ENCODE measurements at regions not wholly inside any gene's neighbourhood (a gene's known extent, or its start where the extent isn't known, plus 50 kb on each side); places are given as distances from the start of the nearest gene placed in this dataset.

- Histone ChIP-seq H2AFZ (ENCODE audit: low read depth, low read length, poor library complexity, severe bottlenecking) (no peak overlapping the region), H3K9me3 (ENCODE audit: control insufficient read depth in 1 of 2, insufficient read depth in 1 of 2, low read depth in 1 of 2, low read length in 2 of 2) (no peaks in the 10 kb centered on the region), H3K9ac (ENCODE audit: low read length) (no peak overlapping the region), H4K20me1 (ENCODE audit: insufficient read depth) (no peaks in the 10 kb centered on the region), H3K27ac (ENCODE audit: low read depth, low read length) (no peak overlapping the region), H3K4me1 (ENCODE audit: control insufficient read depth in 1 of 2, insufficient read depth in 2 of 2, low read length in 2 of 2) (no peaks in the 10 kb centered on the region), H3K27me3 (ENCODE audit: insufficient read depth, low read length) (no peaks in the 10 kb centered on the region), H3K79me2 (ENCODE audit: insufficient read depth, low read length) (no peaks in the 10 kb centered on the region), H3K9me2 (ENCODE audit: insufficient read depth) (no peaks in the 10 kb centered on the region), H3K4me2 (ENCODE audit: low read length) (no peak overlapping the region), H3K36me3 (ENCODE audit: control insufficient read depth in 1 of 2, insufficient read depth in 2 of 2, low read length in 2 of 2) (no peaks in the 10 kb centered on the region), H3K4me3 (replicated peaks in 1 of 2; ENCODE audit: low read depth in 1 of 2, low read length in 2 of 2) (no peak overlapping the region)
- ChIA-PET CTCF (no interaction called here), POLR2A (no interaction called here), RAD21 (ENCODE audit: low non-redundant PET in 1 of 2, low total read pairs in 2 of 2, uncharacterized antibody in 2 of 2, unreplicated experiment in 2 of 2) (no interaction called here)
- ATAC-seq (no peak), DNase-seq (ENCODE audit: low read depth, low spot score) (no peak)
- BruUV-seq (replicated peaks), result no TSS peak
- TF ChIP-seq SP1 (IDR thresholded peaks at IDR 0.05; ENCODE audit: low read depth) (no peak), ZNF274 (IDR thresholded peaks at IDR 0.05; ENCODE audit: low read depth, low read length) (no peak), POLR2A (IDR thresholded peaks at IDR 0.05; ENCODE audit: borderline replicate concordance, extremely low read depth, insufficient read depth, insufficient read length) (no peak), MAX (IDR thresholded peaks at IDR 0.05) (no peak), CEBPB (IDR thresholded peaks at IDR 0.05; ENCODE audit: low read depth) (no peak), REST (IDR thresholded peaks at IDR 0.05; ENCODE audit: low read depth) (no peak), ELF1 (IDR thresholded peaks at IDR 0.05; ENCODE audit: borderline replicate concordance, low read depth) (no peak), CBX3 (IDR thresholded peaks at IDR 0.05; ENCODE audit: low read depth) (no peak), EZH2phosphoT487 (IDR thresholded peaks at IDR 0.05; ENCODE audit: borderline replicate concordance) (no peak), EZH2 (IDR thresholded peaks at IDR 0.05) (no peak)
- intact Hi-C loops (cut with micrococcal nuclease), result no loop called here
Observed at GRCh38 chr9:31146485-31147166, 1237.8 kb upstream of the ACO1 start.
